ENCODE measurements at regions not wholly inside any gene's neighbourhood (a gene's known extent, or its start where the extent isn't known, plus 50 kb on each side); places are given as distances from the start of the nearest gene placed in this dataset.
"Not testable (repeated sequence)": the region's sequence is repeated elsewhere in the genome, so short reads cannot be mapped to it uniquely, and the experiment has no call there.

DNA sequence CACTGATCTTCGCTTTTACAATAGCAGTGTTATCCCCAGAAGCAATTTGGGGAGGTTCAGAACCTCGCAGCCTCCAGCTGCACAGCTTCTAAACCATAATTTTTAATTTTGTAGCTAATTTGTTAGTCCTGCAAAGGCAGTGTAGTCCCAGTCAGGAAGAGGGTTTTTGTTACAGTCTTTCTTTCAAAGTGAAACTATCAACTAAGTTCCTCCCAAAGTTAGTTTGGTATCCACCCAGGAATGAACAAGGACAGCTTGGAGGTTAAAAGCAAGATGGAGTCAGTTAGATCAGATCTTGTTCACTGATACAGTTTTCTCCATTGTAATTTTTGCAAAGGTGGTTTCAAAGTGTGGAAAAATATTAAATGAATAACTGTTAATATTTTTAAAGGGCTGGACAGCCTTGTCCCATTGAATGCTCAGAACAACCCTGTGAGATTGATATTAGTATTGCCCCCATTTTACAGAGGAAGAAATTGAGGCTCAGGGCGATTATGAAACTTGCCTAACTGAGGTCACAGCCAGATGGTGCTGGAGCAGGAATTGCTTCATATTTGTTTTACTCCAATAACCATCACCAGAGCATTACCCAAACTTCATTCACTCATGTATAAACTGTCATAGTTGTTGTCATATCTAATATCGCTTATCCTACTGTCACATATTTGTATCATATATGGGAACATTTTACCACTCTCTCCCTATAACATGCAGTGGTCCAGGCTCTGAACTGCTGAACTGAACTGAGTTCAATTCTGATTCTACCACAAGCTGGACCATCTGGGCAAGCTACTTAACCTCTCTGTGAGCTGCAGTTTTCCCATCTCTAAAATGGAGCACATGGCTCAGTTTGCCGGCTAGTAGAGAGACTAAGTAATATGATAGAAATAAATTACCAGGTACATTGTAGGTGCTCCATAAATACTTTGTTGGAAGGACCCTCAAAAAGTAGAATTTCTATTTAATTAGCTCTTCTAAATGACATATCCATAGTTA, 213.8 kb downstream of the BCAS1 start:
- no peak for DNase-seq

DNA sequence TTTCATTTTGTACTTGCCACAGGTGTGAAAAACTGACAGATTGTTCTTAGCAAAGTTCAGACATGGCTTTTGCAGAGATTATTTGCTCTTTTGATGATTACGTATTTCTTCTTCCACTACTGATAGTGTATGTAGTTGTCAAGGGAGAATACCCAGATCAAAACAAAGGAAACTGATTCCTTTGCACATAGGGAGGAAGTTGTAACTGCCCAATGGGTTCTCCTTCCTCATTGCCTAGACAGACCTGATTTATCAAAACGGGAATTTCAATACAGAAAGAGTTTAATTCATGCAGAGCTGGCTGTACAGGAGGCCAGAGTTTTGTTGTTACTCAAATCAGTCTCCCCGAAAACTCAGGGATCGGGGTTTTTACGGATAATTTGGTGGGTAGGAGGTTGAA, 214.7 kb downstream of the BCAS1 start:
- DNase-seq, result no peak

DNA sequence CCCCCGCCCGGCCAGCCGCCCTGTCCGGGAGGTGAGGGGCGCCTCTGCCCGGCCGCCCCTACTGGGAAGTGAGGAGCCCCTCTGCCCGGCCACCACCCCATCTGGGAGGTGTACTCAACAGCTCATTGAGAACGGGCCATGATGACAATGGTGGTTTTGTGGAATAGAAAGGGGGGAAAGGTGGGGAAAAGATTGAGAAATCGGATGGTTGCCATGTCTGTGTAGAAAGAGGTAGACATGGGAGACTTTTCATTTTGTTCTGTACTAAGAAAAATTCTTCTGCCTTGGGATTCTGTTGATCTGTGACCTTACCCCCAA, 215.8 kb downstream of the BCAS1 start:
- not testable (repeated sequence) for DNase-seq

DNA sequence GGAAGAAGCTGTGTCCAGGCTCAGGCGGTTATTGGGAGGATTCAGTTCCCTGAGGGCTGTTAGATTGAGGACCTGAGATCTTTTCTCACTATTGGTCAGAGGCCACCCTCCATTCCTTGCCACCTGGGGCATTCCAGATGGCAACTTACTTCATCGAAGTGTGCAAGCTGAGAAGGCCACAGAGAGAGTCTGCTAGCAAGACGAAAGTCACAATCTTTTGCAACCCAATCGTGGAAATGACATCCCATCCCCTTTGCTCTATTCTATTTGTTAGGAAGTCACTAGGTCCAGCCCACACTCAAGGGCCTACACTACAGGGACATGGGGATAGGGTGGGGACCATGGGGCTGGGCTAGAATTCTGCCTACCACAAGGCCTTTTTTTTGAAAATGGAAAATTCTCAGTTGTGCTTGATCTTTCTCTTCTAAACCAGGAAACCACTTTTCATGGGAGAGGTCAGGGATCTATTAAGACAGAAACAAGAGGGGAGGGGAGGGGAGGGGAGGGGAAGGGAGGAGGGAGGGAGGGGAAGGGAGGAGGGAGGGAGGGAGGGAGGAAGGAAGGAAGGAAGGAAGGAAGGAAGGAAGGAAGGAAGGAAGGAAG, 217.2 kb downstream of the BCAS1 start:
- no peak for DNase-seq

DNA sequence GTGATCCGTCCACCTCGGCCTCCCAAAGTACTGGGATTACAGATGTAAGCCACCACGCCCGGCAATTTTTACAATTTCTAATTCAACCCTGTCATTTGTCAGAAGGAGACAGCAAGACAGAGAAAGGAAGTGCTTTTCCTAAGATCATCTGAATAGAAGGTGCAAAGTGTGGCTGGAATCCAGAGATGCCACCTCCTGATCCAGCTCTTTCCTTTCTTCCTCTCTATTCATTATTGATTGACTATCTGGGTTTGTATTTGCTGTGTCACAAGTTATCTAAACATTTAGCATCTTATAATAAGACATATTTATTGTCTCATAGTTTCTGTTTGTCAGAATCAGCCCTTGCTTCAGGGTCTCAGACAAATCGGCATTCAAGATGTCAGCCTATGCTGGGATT, 217.7 kb downstream of the BCAS1 start:
- DNase-seq, result no peak

DNA sequence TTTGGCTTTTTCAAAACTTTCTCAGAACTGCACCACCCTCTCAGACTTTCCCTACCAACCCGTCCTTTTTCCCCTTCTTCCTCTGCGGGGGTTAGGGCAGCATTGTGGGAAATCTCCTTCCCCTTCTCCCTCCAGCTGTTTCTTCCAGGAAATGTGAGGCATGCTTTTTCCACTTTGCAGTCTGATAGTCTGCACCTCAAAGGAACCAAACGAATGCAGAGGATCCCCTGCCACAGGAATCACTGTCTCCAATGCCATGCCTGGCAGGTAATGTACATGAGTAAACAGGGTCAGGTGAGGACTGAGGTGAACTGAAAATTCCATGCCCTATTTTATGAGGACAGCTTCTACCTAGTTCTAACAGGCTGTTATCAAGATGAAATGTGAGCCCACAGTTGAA, 218.4 kb downstream of the BCAS1 start:
- no peak for DNase-seq

DNA sequence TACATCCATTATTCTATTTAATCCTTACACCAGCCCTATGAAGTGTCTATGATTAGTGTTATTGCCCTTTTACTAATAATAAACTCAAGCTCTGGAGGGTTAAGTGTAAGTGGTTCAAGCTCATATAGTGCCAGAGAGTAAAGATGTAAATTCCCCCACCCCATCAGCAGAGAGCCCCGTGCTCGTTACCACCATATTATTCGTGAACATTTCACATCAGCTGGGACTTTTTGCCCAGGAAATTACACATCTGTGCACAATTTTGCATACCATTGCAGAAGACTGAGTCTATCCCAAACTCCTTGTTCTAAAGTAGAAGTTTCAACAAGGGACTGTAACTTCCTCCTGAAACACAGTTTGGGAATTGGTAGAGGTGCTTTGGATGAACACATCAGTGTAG, 220.1 kb downstream of the BCAS1 start:
- no peak for DNase-seq

DNA sequence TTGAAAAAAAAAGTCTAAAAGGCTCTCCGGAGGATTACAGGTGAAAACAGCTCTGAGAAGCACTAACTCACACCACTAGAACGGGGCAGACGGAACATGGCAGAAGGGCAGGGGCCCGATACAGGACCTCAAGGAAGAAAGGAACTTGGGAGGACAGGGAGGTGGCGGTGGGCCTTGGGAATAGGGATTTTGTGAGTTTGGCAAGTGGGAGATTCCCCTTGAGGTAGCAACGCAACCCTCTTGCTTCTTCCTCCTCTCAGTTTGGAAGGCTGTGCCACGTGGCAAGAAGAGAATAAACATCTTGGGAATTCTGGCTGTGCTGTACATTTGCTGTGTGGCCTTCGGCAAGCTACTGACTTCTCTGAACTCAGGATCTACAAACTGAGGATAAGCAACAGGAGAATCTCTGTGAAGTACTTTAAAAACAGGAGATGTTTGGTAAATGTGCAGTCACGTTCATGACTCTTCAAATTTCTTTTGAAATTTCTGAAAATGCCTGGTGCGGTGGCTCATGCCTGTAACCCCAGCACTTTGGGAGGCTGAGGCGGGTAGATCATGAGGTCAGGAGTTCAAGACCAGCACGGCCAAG, 220.8 kb downstream of the BCAS1 start:
- no peak for DNase-seq

DNA sequence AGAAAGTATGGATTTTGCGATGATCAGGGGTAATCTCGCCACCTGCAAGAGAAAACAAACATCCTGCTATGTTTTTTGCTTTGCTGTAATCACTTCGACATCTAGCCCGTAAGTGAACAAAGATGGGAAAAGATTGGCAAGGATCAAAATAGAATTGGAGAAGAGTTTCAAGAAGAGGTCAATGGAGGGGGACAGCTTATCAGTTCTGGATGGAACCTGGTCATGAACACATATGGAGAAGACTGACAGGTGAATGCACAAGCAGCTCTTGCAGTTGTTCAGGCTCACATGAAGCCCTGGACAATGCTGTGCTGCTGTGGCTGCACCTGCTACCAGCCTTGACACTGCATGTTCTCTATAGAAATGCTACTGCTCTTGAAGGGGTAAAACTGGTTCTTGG, 222.1 kb downstream of the BCAS1 start:
- no peak for DNase-seq

DNA sequence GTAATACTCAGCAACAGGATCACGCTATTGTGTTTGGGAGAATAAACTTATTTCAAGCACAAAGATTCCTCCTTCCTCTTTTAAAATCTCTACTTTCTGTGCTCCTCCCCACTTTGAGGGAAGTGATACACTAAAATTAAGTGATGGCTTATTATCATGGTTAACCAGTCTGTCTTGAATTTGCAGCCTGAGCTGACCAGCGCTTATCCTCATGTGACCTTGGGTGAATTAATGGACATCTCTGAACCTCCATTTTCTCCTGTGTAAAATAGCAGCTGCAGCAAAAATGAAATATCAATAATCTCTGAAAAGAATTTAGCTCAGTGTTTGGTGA, 222.6 kb downstream of the BCAS1 start:
- no peak for DNase-seq

DNA sequence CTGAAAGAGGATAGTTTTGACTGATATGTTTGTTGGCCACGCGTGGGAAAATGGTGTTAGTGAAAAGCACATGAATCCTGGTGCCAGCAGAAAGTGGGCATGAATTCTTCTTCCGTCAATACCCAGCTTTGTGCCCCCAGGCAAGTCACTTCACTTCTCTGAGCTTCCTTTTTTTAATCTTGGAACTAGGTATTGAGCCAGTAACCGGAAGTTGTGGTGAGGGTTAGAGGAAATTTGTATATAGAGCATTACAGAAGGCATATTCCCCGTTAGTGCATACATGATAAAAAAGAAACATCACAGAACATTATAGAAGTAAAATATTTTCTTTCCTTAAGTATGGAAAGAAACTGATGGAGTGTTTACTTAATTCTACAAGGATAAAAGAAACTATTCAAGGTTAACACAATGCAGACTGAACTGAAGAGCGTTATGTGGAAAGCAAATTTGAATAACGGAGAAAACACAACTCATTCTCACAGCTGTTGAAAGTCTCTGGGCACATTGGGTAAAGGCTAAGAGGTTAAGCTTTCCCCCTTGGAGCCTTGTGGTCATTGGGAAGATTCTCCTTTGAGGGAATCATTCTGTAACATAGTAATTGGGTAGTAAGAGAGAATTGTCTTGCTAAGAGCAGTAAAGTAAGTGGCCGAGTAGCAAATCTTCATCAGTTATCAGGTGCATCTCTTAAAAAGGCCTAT, 223.1 kb downstream of the BCAS1 start:
- no peak for DNase-seq

DNA sequence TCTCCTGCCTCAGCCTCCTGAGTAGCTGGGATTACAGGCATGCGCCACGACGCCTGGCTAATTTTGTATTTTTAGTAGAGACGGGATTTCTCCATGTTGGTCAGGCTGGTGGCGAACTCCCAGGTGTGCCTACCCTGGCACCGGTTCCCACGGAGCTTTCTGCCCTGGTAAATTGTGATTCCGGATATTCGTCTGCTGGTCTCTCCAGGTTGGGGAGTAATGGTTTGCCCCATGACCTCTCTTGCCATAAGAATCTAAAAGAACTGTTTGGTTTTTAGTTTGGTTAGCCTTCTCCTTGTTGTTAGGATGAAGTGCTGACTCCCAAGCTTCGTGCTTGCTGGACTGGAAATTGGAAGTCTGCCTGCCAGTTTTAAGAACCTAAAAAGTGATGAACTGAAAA, 223.8 kb downstream of the BCAS1 start:
- DNase-seq, result no peak

DNA sequence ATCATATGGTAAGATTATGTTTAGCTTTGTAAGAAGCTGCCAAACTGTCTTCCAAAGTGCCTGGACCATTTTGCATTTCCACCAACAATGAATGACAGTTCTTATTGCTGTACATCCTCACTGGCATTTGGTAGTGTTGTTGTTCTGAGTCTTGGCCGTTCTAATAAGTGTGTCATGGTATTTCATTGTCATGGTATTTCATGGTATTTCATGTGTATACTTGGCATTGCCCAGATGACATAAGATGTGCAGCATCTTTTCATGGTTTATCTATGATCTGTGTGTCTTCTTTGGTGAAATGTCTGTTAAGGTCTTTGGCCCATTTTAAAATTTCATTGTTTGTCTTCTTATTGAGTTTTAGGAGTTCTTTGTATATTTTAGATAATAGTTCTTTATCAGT, 224.4 kb downstream of the BCAS1 start:
- DNase-seq, result no peak

DNA sequence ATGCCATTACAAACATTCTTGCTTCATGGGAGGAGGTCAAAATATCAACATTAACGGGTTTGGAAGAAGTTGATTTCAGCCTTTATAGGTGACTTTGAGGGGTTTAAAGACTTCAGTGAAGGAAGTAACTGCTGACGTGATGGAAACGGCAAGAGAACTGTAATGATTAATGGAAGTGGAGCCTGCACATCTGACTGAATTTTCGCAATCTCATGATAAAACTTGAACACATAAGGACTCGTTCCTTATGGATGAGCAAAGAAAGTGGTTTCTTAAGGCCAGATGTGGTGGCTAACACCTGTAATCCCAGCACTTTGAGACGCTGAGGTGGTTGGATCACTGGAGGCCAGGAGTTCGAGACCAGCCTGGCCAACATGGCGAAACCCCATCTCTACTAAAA, 226.1 kb downstream of the BCAS1 start:
- DNase-seq, result no peak

DNA sequence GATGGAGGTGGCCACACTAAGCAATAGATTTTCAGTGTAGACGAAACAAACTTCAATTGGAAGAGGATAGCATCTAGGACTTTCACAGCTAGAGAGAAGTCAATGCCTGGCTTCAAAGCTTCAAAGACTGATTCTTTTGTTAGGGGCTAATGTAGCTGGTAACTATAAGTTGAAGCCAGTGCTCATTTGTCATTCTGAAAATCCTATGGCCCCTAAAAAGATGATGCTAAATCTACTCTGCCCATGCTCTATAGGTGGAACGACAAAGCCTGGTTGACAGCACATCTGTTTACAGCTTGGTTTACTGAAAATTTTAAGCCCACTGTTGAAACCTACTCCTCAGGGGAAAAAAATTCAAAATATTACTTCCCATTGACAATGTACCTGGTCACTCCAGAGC, 226.7 kb downstream of the BCAS1 start:
- DNase-seq, result no peak

DNA sequence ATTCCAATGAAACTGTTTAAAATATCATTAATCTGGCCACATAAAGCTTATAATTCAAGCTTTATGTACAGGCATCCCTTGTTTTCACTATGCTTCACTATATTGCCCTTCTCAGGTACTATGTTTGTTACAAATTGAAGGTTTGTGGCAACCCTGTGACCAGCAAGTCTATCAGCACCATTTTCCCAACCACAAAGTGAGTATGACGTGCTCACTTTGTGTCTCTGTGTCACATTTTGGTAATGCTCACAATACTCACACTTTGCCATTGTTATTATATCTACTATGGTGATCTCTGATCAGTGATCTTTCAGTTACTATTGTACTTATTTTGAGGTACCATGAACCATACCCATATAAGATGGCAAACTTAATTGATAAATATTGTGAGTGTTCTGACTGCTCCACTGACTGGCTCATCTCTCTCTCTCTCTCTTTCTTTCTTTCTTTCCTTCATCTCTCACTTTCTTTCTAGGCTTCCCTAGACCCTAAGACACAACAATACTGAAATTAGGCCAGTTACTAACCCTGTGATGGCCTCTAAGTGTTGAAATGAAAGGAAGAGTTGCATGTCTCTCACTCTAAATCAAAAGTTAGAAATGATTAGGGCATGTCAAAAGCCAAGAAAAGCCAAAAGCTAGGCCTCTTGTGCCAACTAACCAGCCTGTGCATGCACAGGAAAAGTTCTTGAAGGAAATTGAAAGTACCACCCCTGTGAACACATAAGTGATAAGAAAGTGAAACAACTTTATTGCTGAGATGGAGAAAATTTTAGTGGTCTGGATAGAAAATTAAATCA, 227.9 kb downstream of the BCAS1 start:
- DNase-seq, result no peak

DNA sequence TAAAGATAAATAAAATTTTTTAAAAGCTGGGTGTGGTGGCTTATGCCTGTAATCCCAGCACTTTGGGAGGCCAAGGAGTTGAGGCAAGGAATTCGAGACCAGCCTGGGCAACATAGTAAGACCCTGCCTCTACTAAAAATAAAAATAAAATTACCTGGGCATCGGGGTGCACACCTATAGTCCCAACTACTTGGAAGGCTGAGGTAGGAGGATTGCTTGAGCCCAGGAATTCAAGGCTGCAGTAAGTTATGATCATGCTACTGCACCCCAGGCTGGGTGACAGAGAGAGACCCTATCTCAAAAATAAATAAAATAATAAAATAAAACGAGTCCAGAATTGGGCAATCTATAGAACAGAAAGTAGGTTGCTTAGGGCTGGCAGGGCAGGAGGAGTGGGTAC, 228.7 kb downstream of the BCAS1 start:
- DNase-seq, result no peak

DNA sequence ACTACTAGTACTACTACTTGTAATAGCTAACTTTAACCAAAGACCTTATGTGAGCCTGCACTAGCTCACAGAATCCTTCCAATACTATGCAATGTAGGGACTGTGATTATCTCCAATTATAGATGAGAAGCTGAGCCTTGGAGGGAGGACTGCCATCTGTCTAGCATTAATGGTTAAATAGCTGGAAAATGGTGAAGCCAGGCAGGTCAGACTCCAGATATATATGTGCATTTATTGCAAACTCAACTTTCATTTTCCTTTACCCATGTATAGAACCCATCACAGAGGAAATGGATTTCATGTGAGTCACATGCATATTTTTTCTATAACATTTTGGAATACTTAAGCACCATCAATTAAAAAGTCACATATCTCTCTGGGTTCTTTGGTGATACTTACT, 229.9 kb downstream of the BCAS1 start:
- DNase-seq, result no peak

DNA sequence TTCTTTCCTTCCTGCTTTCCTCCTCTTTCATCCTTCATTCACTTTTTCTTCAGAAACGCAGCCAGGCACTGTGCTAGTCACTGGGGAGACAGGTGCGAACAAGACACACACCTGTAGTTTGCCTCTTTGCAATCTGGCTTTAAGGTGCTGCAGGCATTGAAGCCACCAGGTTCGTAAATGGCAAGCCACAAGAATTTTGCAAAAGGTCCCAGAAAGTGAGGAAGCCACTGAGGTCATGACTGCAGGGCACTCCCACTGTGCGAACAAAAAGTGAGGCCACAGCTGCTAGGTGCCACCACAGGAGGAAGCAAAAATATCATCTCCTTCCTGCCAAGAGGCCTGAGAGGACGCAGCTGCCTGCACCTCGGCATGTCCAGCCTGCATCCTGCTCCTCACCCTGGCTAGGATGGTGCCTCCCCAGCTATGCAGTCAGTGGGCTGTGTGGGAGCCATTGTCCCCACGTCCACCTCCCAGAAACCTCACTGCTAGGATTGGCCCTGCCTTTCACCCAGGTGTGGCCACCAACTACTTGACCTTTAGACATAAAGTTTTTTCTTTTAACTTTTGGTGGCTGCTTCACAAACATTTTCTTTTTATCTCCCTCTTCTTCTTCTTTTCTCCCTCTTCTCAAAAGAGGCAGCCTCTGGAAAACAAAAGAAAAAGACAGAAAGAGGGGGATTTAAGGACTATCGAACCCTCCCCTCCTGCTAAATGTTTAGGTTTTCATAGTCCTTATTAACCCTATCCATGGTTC, 230.8 kb downstream of the BCAS1 start:
- no peak for DNase-seq

DNA sequence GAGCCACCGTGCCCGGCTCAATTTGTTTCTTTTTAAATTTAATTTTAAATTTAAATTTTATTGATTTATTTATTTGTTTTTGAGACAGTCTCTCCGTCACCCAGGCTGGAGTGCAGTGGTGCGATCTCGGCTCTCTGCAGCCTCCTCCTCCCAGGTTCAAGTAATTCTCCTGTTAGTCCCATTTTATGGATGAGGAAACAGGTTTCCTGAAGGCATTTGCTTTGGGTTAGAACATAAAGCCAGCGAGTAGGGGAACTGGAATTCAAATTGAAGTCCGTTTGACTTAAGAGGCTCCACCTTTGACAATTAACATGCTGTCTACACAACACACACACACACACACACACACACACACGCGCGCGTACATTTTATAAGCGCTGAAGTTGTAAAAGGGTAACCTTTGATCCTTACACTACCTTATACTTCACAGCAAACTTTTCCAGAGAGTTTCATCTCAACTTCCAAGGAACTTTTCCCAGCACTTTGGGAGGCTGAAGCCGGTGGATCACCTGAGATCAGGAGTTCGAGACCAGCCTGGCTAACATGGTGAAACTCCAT, 232.0 kb downstream of the BCAS1 start:
- DNase-seq, result no peak
